Fibroblast of skin of right quadriceps (primary cell): ENCODE measurements at regions not wholly inside any gene's neighbourhood (a gene's known extent, or its start where the extent isn't known, plus 50 kb on each side); places are given as distances from the start of the nearest gene placed in this dataset.
"Not testable (repeated sequence)": the region's sequence is repeated elsewhere in the genome, so short reads cannot be mapped to it uniquely, and the experiment has no call there.

Source experiments
- DNase-seq: peaks from one replicate; pipeline ENCODE4 v3.0.0-alpha.2; 2013

GRCh38 chr5:44252545-44252944, 136.7 kb downstream of the FGF10 start:
- no peak for DNase-seq

GRCh38 chr5:44246986-44247385, 142.2 kb downstream of the FGF10 start:
- DNase-seq, result peak; percentile 41

GRCh38 chr5:44245935-44246334, 143.3 kb downstream of the FGF10 start:
- peak; percentile 1 for DNase-seq

GRCh38 chr5:44242791-44243190, 146.4 kb downstream of the FGF10 start:
- no peak for DNase-seq

- no peak for DNase-seq
These were observed 153.2 kb downstream of the FGF10 start for GRCh38 chr5:44236040-44236439.

- DNase-seq, result no peak
These were observed 155.5 kb downstream of the FGF10 start for GRCh38 chr5:44233691-44234090.

GRCh38 chr5:44225231-44226160, 163.7 kb downstream of the FGF10 start:
- DNase-seq, result no peak

GRCh38 chr5:44199408-44199807, 189.8 kb downstream of the FGF10 start:
- no peak for DNase-seq

GRCh38 chr5:44189255-44189654, 200.0 kb downstream of the FGF10 start:
- DNase-seq, result no peak

GRCh38 chr5:44187973-44188372, 201.2 kb downstream of the FGF10 start:
- DNase-seq, result no peak

- DNase-seq, result no peak
These were observed 205.5 kb downstream of the FGF10 start for GRCh38 chr5:44183753-44184152.

- DNase-seq, result no peak
These were observed 205.9 kb downstream of the FGF10 start for GRCh38 chr5:44183312-44183711.

GRCh38 chr5:44178414-44178813, 210.8 kb downstream of the FGF10 start:
- DNase-seq, result no peak

GRCh38 chr5:44167540-44167939, 221.7 kb downstream of the FGF10 start:
- no peak for DNase-seq

GRCh38 chr5:44160369-44160768, 228.9 kb downstream of the FGF10 start:
- no peak for DNase-seq

GRCh38 chr5:44150075-44150723, 239.0 kb downstream of the FGF10 start:
- no peak for DNase-seq

GRCh38 chr5:44117947-44118346, 271.3 kb downstream of the FGF10 start:
- not testable (repeated sequence) for DNase-seq

- DNase-seq, result not testable (repeated sequence)
These were observed 281.0 kb downstream of the FGF10 start for GRCh38 chr5:44108232-44108631.

- DNase-seq, result no peak
These were observed 289.6 kb downstream of the FGF10 start for GRCh38 chr5:44099643-44100042.

- no peak for DNase-seq
These were observed 299.6 kb downstream of the FGF10 start for GRCh38 chr5:44089424-44090144.

GRCh38 chr5:44085083-44085482, 304.1 kb downstream of the FGF10 start:
- DNase-seq, result no peak

GRCh38 chr5:44074547-44074946, 314.7 kb downstream of the FGF10 start:
- DNase-seq, result not testable (repeated sequence)

GRCh38 chr5:44051591-44051990, 337.6 kb downstream of the FGF10 start:
- DNase-seq, result no peak
